ENCODE measurements at regions not wholly inside any gene's neighbourhood (a gene's known extent, or its start where the extent isn't known, plus 50 kb on each side); places are given as distances from the start of the nearest gene placed in this dataset.

DNA sequence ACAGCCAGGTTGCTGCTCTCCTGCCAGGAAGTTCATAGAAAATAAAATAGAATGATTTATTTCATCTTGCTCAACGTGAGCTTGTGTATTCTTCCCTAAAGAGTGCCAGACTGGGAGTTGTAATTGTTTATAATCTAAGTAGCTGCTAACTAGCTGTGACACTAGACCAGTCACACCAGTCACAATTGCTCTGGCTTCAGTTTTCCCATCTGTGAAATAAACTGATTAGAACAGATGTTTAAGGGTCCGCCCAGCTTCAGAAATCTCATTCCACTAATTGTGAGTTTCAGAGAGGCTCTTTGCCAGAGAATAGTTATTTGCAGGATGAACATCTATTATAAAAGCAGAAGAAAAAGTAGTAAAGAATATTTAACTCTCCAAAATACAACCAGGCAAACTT, 55.6 kb upstream of the ZDHHC17 start:
- DNase-seq: no peak

DNA sequence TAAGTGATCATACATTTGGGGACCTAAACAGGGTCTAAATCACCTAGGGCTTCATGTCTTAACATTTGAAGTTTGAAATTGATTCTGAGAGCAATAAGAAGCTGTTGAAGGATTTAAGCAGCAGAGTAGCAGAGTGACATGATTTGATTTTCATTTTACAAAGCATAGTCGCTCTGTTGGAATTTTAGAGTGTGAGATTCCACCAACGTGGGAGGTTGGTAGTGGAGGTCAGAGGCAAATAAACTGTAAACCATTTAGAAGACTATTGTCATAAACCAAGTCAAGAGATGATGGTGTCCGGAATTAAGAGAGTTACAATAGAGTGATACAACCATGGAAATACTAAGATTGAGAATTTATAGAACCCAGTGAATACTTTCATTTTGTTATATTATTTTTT, 52.7 kb upstream of the ZDHHC17 start:
- no peak for DNase-seq

DNA sequence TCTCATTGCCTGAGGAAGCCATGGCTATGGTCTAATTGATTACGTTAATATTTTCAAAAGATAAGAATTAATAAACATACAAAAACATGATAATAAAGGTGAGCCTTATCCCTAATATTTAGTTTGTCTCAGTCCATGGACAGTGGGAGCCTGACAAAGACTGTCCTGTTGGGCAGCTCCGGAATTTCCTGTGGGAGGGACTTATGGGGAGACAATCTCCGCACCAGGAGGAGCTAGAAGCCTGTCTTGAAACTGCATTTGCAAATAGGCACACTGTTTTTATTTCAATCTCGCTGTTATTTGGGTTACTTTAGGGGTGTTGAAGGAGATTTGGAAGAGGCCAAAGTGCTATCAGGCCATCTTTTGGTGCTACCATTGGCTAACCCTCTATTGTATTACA, 50.8 kb upstream of the ZDHHC17 start:
- DNase-seq: no peak

DNA sequence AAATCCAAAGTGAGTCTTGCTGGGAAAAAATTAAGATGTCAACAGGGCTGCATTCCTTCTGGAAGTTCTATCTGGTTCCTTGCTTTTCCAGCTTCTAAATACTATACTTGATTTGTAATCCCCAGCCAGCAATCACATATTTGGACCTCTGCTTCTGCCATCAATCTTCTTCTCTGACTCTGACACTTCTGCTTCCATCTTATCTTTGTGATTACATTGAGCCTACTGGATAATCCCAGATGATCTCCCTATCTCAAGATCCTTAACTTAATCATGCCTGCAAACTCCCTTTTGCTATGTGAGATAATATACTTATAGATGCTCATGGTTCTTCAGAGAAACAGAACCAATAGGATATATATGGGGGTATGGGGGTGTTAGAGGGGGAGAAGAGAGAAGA, 49.9 kb upstream of the ZDHHC17 start:
- no peak for DNase-seq

All from activated CD4-positive, CD25-positive, alpha-beta regulatory T cell treated with anti-CD3 and anti-CD28 coated beads, Interleukin-2, amount 50 U/mL, for 72 hours (primary cell).